ENCODE measurements at regions not wholly inside any gene's neighbourhood (a gene's known extent, or its start where the extent isn't known, plus 50 kb on each side); places are given as distances from the start of the nearest gene placed in this dataset.

DNA sequence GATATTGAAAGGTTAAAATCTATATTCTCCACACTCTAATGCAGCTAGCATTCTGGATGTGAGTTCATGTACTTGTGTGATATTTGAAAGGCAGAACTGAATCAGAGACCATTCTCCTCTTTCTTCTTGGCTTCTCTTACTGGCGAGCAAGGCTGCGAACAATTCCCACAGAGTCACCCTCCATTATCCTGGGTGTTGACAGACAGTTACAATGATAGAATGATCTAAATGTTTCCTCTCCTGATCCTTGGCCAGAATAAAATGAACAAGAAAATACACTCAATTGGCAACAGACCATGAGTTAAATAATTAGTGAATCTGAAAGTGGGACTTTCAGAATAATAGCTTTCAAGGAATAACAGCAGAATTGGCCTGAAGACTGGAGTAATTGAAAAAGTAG, 342.8 kb downstream of the RAPGEF2 start:
- no peak for DNase-seq

- peak; percentile 67 for DNase-seq
These were observed 343.5 kb downstream of the RAPGEF2 start for GRCh38 chr4:159446266-159446976.

GRCh38 chr4:159447296-159447695, 344.4 kb downstream of the RAPGEF2 start:
- no peak for DNase-seq

- peak; percentile 13 for DNase-seq
These were observed 348.1 kb downstream of the RAPGEF2 start for GRCh38 chr4:159451006-159451405.

GRCh38 chr4:159455675-159456237, 352.9 kb downstream of the RAPGEF2 start:
- DNase-seq: peak; percentile 30

DNA sequence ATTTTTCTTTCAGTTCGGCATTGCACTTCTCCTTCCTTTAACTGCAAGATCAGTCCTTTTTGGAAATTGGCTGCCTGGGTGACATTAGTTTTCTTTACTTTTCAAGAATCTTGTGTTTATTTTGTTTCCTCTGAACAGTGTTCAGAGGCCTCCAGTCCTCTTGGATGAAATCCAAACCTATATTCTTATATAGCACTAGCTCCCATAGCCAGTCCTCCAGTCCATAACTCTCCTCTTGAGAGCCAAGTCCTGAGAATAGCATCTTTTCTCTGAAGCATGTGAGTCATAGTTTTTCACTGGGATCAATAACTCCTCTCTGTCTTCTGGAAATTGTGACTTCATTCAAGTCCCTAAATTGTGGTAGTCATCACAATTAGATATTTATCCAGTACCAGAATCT, 357.5 kb downstream of the RAPGEF2 start:
- DNase-seq: no peak

- DNase-seq: no peak
These were observed 360.4 kb downstream of the RAPGEF2 start for GRCh38 chr4:159463235-159463634.

- DNase-seq: no peak
These were observed 361.4 kb downstream of the RAPGEF2 start for GRCh38 chr4:159464302-159464701.

DNA sequence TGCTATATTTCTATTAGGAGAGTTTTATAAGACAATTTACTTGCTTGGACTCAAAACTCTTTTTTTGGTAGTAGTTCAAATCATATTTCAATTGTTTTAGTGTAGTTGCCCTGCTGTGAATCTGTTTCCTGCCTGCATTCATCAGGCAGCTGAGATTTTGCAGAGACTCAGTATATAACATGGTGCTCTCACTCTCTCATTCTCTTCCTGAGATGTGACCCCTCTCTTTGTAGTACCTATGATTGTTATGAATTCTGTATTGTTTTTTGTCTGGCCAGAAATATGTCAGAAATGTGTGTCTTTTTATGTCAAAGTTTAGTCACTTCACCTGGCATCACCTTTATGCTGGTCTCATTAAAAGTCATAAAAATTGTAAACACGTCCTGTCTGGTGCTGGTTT, 374.0 kb downstream of the RAPGEF2 start:
- no peak for DNase-seq

GRCh38 chr4:159480826-159481225, 377.9 kb downstream of the RAPGEF2 start:
- DNase-seq: no peak

DNA sequence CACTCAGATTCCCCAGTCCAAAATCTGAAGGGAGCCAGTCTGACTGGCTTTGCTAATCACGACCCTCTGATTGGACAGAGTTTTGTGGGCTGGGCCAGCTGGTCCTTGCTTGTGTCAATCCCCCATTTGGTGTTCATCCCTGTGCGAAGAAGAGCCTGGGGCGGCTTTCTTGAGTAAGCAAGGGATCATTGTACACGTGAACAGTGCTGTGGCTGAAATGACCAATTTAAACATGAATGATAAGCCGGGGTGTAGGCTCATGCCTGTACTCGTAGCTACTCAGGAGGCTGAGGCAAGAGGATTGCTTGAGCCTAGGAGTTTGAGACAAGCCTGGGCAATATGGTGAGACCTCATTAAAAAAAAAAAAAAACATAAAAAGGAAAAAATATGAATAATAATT, 379.1 kb downstream of the RAPGEF2 start:
- DNase-seq: no peak

DNA sequence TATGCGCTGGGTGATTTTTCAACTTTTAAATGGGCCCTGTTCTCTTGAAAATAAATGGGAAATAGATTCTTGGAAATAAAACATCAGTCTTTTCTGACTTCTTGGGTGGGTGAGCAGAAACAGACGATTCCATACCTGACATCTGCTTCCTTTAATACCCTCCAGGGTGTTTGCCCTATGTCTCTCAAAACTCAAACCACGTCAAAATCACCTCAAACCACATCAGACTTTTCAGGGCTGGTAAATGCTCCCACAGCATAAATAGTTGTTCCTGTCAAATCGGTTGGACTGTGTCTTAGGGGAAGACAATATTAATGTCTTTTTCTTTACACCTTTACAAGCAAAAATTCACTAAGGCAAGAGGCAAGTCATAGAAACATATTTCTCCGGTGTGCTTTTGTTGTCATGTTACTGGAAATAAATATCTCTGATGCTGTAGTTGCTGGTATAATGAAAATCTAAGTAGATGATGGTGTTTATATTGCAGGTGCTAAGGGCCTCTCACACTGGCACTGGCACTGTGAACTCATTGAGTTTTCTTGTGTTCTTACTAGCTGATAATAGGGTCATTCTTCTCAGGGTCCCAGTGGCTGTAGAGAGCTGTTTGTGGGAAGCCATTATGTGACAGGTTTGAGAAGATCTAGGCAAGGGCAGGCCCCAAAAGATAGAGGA, 380.4 kb downstream of the RAPGEF2 start:
- no peak for DNase-seq

DNA sequence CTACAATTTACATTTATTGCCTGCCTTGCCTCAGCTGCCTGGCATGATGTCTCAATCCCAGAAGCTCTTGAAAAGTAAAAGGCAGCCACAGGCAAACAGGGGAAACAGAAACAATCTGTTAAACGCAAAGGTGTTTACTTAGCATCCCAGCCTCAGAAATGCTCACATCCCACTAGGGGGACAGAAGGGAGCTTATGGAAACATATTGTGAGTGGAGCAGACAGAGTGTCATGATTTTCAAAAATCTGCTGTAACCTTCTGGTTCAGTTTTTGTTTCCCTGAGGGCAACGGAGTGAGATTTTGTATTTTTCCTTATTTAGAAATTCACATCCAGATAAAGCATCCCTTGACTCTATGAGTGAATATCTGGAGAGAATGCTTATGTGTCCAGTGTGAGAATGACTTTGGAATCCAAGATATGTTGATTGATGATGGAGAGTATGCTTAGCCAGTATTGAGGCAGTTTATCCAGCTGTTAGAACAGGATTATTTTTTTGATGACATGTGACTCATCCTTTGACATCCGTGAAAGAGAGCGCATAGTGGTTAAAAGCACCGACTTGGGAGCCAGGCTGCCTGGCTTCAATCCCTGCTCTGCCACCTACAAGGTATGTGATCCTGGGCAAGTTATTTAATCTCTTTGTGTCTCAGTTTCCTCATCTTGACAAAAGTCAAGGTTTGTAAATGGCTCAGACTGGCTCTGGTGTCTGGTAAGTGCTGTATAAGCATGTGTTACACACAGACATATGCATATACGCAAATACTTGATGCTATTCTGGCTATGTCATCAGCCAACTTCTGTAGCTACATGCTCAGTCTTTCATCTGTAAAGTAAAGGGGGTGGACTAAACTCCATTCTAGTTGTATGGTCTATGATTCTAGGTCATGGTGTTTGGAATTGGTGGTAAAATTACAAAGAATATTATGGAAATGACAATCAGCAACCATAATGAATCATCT, 381.2 kb downstream of the RAPGEF2 start:
- no peak for DNase-seq

GRCh38 chr4:159484864-159485263, 382.0 kb downstream of the RAPGEF2 start:
- no peak for DNase-seq

DNA sequence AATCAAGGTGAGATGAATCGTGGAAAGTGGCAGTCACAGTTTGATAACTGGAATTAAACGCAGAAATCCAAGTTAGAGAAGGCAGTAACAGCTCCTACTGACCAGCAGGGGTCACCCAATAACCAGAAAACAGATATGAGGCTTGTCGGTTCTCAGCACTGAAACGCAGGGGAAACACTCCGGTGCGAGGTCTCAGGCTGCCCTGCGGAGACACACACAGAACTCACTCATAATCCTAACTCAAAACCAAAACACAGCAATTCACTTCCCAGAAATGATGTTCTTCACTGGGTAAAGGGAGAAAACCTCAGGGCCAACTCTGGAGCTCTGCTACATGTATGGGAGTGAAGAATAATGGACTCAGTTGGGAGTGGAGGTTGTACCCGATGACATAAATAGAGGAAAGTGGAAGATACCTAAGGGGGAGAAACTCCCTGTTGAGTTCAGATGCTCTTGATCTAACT, 384.4 kb downstream of the RAPGEF2 start:
- peak; percentile 55 for DNase-seq

DNA sequence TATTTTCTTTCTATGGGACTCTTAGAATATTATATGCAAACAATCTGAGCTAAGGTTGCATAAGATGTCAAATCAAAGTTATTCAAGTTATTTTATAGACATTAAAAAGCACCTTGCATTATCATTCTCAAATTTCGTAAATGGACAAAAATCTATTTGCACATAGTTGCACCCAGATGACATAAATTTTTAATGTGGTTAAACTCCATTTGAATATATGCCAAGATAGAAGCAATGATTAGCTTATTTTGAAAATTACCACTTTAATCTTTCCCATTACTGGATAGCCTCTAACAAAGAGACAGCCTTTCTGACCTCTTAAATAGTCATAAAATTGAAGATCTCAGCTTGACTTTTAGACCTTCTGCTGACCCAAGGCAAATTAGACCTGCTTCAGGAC, 386.8 kb downstream of the RAPGEF2 start:
- DNase-seq: no peak

DNA sequence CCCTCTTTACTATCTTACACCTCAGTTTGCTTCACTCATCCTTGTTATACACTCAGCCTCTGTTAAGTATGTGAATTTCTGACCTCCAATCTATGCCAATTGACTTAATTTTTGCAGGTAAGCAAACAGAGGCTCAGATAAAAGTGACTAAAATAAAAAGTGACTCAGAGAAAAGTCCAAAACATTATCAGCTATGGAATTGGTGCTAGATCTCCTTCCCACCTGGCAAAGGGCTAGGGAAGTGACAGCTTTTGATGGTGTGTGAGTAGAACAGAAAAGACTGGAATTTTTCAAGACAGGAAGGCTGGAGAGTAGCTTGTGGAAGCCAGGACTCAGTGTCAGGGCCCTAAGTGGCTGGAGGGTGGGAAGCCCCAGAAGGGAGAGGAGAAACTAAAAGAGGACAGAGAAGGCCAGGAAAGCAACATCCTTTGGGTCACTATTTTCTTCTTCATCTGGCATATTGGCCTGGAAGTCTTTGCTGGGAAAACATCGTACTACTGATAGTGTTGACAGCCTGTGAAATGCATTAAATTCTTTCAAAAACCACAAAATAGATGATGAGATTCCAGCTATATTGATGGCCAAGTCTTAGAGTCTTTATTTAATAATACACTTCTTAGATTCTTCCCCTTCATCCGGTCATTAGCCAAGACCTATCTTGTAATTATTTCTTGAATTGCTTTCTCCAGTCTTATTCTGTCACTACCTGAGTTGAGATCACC, 392.8 kb downstream of the RAPGEF2 start:
- no peak for DNase-seq

DNA sequence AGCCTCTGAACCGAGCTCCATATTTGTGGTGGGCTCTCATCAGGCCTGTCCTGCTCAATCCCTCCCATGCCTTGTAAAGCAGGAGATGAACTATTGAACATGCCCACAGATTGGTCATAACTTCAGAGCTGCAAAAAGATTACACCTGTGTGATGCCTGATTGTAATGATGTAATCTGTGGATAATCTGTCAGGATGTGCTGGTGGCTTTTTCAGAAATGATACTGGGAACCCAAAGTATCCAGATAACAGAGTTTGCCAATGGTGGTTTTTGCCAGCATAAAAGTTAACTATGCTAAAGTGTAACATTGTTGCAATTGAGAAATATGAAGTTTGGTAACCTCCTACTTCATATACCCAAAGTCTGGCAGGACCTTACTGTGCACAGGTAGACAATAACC, 393.4 kb downstream of the RAPGEF2 start:
- no peak for DNase-seq

GRCh38 chr4:159497936-159498335, 395.1 kb downstream of the RAPGEF2 start:
- no peak for DNase-seq

DNA sequence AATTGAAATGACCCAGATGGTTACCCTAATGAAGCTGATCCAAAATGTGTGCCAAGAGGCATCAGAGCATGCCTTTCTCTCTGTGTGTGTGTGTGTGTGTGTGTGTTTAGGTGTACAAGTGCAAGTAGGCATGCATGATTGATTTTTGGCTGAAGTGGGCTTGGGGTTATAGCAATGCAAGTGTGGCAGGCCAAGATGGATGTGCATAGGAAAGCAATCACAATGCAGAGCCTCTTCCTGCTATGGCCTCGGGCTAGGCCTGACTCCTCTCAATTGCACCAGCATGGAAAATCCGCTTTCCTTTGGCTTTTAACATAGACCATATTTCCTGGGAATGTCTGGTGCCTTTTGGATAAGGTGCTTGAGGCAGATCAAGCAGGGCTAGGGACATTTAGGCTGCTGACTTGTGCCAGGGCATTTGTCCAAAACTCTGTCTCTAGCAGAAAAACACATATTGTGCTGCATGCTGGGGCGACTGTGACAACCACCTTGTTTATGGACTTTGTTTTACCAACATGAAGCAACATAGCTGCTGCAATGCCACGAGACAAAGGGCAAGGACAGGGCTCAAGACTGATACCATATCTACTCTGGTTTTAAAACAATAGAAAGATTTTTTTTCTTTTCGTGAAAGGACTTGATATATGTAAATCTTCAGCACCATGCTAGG, 395.7 kb downstream of the RAPGEF2 start:
- DNase-seq: no peak

DNA sequence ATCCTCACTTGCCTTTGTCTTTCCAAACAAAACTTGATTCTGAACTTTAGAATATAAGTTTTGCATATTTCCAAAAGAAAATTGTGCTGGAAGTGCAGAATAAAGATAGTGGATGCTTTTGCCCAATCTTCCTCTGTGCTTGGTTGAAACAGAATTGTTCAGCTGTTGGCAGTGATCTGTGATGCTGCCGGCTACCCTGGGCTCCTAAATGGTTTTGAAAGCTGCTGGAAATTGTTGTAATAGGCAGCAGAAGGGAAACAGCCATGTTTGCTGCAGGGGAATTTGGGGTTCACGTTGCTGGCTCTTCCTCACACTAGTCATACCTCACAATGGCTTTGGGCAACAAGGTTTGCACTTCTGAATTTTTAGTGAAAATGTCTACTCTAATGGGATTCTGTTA, 398.0 kb downstream of the RAPGEF2 start:
- DNase-seq: no peak
